ENCODE measurements at regions not wholly inside any gene's neighbourhood (a gene's known extent, or its start where the extent isn't known, plus 50 kb on each side); places are given as distances from the start of the nearest gene placed in this dataset.

- no peak for DNase-seq (ENCODE audit: low spot score)
Measured at GRCh38 chr3:30356866-30357753, 249.3 kb upstream of the TGFBR2 start.

DNA sequence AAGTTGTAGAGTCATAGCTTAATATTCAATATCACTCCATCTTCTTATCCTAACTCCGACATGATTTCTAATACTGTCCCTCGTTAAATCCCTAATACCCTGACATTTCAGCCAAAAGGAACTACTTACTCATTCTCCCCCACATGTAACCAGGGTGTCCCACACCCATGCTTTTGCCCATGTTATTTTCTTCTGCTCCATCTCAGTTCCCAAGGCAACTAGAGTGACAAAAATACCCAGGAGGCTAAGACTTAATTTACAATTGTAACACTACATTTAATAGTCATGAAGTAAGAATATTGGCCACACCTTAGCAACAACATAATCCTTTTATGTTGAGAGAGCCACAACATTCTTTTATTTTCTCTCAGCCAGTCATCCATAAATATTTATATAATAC lies 248.5 kb upstream of the TGFBR2 start:
- DNase-seq (ENCODE audit: low spot score), result no peak

DNA sequence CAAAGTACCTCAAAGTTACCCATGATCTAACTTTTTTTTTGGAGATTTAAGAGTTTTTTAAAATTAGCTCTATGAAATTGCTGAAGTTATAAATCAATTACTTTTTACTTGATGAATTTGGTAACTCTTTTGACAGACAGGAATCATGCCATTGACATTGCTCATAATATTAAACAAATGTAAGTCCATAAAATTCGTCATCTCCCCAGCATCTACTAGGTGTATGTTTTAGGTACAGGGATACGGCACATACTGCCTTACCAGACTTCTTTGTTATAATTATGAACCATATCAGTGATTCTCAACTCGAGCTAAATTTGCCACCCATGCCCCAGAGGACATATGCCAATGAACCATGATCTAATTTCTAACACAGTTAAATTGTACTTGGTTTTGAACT lies 247.5 kb upstream of the TGFBR2 start:
- DNase-seq (ENCODE audit: low spot score), result no peak

DNA sequence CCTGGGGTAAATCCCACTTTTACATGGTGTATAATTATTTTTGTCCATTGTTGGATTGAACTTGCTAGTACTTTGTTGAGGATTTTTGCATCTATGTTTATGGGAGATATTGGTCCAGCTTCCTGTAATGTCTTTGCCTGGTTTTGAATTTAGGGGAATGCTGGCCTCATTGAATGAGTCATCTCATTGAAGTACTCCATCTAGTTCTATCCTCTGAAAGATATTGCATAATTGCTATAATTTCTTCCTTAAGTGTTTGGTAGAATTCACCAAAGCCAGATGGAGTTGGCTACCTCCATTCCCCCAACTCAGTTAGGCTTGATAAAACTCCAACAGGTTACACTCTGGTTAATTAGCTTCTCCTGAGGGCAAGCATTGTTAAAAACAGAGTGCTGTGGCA lies 237.4 kb upstream of the TGFBR2 start:
- no peak for DNase-seq (ENCODE audit: low spot score)

DNA sequence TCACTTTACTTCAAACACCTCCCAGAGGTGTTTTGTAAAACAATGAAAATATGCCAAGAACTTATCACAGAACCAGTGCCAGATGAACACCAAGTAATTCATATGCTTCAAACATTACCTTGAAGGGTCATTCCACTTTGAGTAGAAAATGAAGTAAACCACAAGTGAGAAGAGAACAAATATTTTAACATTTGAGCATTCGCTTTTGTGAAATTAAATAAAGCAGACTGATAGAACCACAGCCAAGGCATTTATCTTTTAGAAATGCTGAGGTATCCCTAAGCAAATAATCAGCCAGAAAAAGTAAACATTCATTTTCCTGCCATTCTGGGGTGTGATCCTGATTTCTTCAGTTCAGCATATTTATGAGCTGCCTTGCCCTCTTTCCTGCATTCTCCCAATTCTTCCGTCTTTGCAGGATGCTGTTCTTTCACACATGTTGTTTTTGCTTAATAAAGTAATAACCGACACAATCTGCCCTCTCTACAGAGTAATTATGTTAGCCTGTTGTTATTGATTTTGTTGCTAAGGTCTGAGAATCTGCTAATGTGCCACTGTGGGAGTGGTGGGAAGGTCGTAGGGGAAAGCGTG lies 235.6 kb upstream of the TGFBR2 start:
- DNase-seq (ENCODE audit: low spot score), result no peak

DNA sequence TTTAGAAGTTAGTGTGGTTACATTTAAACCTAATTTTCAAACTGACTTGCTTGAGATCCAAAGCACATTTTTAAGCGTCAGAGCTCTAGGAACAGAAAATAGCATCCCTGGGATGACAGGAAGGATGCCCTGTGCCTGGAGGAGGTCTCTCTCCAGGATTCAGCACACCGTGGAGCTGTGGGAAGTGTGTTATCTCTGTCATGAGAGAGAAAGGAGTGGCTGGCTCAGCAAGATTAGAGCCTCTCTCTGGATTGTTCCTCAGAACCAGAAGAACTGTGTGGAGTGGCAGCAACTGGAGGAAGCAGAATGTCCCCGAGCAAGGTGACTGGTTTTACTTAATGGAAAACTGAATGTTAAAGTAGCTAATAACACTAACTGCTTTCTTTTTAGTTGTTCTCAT lies 233.6 kb upstream of the TGFBR2 start:
- no peak for DNase-seq (ENCODE audit: low spot score)

DNA sequence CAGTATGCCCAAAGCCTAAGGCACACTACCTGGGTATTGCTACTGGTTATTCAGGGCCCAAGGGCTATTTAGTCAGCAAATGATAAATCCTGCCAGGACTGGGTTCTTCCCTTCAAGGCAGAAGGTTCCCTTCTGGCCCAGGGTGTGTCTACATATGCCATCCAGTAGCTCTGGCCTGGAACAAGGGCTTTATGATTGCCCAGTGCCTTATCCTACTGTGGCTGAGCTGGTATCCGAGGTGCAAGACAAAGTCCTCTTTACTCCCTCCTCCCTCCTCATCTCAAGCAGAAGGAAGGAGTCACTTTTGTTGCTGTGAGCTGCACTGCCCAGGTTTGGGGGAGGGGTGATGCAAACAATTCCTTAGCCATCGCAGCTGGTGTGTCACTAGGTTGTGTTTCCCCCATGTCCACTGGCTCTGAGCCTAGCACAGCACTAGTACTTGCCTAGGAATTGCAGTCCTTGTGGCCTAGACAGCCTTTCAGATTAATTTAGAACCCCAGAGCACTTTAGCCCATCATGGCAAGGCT lies 221.8 kb upstream of the TGFBR2 start:
- DNase-seq (ENCODE audit: low spot score), result no peak

GRCh38 chr3:30393079-30393478 lies 213.3 kb upstream of the TGFBR2 start:
- no peak for DNase-seq (ENCODE audit: low spot score)

GRCh38 chr3:30397030-30397429 lies 209.4 kb upstream of the TGFBR2 start:
- no peak for DNase-seq (ENCODE audit: low spot score)

DNA sequence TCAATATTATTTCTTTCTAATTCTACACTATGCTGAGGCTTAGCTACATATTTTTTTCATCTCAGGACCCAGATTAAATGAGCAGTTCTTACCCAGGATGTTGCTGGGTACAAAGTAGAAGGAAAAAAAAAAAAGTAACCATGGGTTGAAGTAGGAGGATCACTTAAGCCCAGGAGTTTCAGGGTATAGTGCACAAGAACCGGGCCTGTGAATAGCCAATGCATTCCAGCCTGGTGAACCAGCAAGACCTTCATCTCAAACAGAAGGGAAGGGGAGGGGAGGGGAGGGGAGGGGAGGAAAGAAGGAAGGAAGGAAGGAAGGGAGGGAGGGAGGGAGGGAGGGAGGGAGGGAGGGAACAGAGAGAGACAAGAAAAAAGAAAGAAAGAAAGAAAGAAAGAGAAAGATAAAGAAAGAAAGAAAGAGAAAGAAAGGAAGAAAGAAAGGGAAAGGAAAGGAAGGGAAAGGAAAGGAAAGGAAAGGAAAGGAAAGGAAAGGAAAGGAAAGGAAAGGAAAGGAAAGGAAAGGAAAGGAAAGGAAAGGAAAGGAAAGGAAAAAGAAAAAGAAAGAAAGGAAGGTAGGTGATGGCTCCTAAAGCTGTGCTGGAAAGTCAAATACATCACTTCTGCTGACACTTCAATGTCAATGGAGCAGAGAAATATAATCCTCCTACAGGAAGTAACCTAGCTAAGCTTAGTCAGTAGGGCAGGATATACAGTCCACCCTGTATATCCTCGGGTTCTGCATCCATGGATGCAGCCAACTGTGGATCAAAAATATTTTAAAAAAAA lies 206.8 kb upstream of the TGFBR2 start:
- no peak for DNase-seq (ENCODE audit: low spot score)

- no peak for DNase-seq (ENCODE audit: low spot score)
Measured at GRCh38 chr3:30400926-30401325, 205.5 kb upstream of the TGFBR2 start.

DNA sequence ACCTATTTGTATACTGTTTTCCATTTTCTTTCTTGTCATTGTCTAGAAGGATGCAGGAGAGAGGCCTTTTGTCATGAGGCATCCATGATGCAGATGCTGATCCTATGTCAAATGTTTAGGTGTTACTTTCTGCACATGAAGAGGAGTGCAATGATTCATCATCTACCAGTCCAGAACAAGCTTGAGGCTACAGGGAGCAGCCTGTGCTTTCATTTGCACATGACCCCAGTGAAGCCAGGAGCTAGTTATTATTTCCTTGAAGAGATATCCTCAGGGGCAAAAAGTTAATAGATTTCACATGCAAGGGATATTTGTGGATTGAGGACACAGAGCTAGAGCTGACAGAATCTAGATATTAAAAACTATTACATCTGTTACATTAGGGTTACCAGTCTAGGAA lies 204.4 kb upstream of the TGFBR2 start:
- DNase-seq (ENCODE audit: low spot score), result no peak

- DNase-seq (ENCODE audit: low spot score), result no peak
Measured at GRCh38 chr3:30407651-30408050, 198.8 kb upstream of the TGFBR2 start.

DNA sequence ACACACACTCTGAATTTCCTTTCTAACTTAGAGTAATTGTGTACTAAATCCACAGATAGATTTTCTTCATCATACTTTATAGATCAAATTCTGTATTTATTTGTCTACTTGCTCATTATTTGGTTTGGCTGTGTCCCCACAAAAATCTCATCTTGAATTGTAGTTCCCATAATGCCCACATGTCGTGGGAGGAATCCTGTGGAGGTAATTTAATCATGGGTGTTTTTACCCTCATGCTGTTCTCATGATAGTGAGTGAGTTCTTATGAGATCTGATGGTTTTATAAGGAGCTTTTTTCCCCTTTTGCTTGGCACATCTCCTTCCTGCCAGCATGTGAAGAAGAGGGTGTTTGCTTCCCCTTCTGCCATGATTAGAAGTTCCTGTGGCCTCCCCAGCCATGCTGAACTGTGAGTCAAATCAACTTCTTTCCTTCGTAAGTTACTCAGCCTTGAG lies 198.3 kb upstream of the TGFBR2 start:
- DNase-seq (ENCODE audit: low spot score), result no peak

DNA sequence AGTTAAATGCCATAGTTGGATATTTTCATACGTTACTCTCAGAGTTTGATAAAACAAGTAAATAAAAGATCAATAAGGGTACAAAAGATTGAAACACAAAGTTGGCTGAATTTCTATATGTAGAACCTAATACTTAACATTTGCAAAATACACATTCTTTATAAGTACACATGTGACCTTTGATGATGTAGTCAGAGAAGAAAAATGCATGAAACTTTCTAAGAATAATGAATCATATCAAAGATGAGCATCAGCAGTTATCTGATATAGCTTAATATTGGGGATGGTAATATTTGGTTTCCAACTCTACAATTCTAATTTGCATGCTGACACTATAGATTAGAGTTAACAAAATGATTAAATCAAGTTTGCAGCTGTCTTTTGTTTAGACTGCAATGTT lies 188.0 kb upstream of the TGFBR2 start:
- DNase-seq (ENCODE audit: low spot score), result no peak

DNA sequence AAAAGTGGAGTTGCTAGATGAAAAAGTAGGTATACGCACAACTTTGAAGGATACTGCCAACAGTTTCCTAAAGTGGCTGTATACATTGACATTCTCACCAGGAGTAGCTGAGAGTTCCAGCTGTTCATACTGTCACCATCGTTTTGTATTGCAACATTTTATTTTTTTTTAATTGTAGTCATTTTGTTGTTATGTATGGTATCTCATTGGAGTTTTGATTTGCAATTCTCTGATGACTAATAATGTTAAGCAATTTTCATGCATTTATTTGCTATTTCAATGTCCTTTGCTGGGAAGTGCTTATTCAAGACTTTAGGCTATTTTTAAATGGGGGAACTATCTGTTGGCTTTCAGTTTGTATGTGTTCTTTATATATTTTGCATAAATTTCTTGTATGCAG lies 185.1 kb upstream of the TGFBR2 start:
- no peak for DNase-seq (ENCODE audit: low spot score)

DNA sequence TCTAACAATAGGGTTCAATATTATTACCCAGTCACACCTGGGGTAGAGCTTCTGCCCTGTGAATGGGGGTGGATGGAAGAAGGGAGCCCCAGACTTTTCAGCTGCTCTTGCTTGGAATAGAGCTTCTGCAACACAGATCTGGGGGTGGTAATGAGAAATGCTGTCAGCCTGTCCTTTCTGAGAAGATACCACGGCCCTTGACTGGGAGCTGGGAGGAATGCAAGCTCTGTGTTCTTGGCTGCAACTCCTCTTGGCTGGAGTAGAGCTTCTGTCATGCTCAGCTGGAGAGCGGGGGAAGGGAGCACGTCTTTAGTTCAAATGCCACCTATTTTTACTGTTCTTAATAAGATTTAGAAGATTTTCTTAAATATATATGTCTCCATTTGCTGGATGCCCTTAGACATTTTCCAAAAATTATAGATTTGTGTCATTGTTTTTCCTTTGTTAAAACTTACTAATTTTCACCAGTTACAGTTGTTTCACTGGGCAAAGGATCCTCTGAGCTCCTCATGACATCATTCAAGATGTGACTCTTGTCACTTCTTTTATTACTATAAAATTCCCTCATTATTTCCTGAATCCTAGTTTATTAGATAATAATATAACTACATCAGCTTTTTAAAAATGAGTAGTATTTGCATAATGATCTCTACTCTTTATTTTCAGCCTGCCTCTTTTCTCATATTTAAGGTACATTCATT lies 180.0 kb upstream of the TGFBR2 start:
- no peak for DNase-seq (ENCODE audit: low spot score)

GRCh38 chr3:30428251-30428650 lies 178.2 kb upstream of the TGFBR2 start:
- no peak for DNase-seq (ENCODE audit: low spot score)

GRCh38 chr3:30435861-30436331 lies 170.5 kb upstream of the TGFBR2 start:
- DNase-seq (ENCODE audit: low spot score), result no peak

DNA sequence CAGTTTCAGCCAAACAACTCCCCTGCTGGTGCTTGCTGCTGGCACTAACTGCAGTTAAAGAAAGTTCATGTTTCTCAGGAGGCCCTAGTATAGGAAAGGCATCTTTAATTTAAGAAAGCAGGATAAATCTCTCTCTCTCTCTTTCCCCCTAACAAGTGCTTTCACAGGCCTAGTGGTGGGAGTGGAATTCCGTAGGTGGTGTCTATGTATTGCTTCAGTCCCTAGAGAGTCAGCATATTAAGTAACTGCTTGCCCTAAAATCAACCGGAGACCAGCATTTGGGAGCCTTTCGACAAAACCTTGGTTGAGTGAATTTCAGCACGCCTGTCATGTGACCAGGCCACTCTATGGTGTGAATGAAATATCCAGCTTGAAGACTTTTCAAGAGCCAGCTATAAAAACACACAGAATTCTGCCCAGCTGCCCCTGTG lies 169.2 kb upstream of the TGFBR2 start:
- DNase-seq (ENCODE audit: low spot score), result no peak

GRCh38 chr3:30438126-30438525 lies 168.3 kb upstream of the TGFBR2 start:
- DNase-seq (ENCODE audit: low spot score), result no peak
